Fibroblast of skin of right quadriceps (primary cell): ENCODE measurements at regions not wholly inside any gene's neighbourhood (a gene's known extent, or its start where the extent isn't known, plus 50 kb on each side); places are given as distances from the start of the nearest gene placed in this dataset.
"Not testable (repeated sequence)": the region's sequence is repeated elsewhere in the genome, so short reads cannot be mapped to it uniquely, and the experiment has no call there.

Source experiments
- DNase-seq: peaks from one replicate; pipeline ENCODE4 v3.0.0-alpha.2; 2013

GRCh38 chr5:97545886-97546535 lies 363.0 kb upstream of the RIOK2 start:
- peak; percentile 35 for DNase-seq

- no peak for DNase-seq
Measured at GRCh38 chr5:97547430-97547829, 364.4 kb upstream of the RIOK2 start.

DNA sequence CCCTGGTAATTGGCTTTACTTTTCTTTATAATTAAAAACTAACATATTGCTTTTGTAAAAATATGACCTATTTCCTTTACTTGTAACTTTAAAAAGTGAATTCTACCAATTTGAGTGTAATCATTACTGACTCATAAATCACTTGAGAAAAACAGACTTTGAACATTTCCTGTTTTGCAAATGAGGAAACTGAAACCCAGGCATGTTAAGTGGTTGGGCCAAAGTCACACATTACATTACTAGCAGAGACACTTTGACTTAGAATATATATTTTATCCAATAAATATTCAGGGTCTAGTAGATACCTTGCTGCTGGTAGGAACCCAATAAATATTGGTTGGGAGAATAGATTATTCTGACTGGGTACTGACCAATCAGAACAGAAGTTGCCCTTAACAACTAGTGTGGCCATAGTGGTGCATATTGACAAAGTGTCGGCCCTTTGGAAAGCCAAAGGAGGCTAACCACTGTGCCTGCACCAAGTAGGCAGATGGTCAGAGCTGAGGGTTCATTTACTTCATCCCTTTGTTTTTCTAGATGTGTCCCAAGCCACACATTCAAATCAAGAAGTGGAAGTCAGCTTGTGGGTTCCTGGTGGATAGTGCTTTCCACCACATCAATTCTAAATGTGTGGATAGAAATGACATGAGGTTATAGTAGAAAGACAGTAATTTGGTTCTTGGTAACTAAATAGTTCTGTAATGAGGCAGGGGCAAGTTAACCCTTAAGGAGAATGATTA lies 365.1 kb upstream of the RIOK2 start:
- DNase-seq: peak; percentile 34

- DNase-seq: no peak
Measured at GRCh38 chr5:97548739-97549080, 365.7 kb upstream of the RIOK2 start.

DNA sequence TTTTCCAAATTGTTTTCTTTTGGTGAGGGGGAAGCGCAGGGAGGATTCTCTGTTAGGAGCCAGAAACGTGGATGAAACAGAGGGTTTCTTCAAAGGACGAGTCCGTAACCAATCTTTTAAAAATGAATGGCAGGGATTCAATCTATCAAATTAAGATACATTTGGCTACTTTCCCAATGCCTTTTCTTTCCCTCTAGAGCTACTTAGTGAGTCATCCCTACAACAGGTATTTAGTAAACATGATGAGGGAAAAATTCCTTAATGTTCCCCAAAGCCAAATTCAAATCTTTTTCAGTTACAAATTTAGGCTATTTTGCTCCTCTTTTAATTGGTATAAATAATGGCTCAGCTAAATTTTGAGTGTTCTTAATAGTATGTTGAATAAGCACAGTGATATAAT lies 366.4 kb upstream of the RIOK2 start:
- DNase-seq: no peak

- DNase-seq: peak; percentile 70
Measured at GRCh38 chr5:97550164-97550563, 367.1 kb upstream of the RIOK2 start.

DNA sequence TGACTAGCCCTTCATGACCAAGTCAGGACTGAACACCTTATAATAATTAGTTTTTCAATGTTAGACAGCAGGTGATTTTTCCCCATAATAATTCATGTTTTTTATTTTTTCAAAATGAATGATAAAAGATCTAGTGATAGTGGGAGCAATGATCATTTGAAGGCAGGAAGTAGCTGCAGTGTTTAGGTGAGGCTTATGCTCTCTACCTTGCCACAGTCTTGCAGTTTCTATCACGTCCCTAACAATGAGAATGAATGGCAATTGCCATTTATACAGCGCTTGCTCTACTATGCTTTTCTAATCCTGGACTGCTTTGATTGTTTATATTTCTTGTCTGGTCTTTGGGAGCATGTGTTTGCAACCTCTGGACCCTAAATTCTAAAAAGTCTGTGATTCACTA lies 367.8 kb upstream of the RIOK2 start:
- DNase-seq: no peak

- DNase-seq: peak; percentile 70
Measured at GRCh38 chr5:97553604-97554452, 370.8 kb upstream of the RIOK2 start.

GRCh38 chr5:97554977-97555643 lies 372.1 kb upstream of the RIOK2 start:
- DNase-seq: peak; percentile 77

- no peak for DNase-seq
Measured at GRCh38 chr5:97555644-97555981, 372.6 kb upstream of the RIOK2 start.

DNA sequence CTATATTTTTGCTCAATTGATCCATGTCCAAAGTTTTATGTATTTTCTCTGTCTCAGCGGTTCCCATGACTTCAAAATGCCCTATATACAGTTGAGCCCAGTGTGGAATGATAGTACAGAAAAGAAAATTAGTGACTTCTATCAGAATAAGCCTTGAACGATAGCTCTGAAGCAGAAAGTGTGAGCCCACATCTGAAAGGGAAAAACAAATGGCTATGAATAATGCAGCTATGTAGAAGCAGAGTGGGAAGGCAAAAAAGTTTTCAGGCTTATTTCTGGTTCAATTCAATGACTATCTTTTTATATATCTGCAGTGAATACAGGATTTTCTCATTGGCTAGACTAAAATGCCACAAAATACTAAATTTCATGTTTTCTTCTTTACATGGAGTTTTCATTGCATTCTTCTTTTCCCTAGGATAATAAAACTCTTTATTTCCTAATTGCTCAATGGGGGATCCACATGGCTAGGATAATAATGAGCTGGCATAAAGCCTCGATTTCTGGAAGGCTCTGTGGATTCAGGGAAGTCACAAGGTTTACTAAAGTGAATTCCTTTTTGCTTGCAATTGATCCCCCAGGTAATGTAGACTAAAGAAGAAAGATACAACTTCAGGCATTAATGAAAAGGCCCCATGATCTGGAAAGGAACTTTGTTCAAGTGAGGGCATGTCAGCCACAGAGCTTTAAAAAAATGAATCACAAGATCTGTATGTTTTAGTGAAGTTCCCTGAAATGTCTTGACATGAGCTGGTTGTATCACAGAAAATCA lies 377.0 kb upstream of the RIOK2 start:
- DNase-seq: peak; percentile 32

DNA sequence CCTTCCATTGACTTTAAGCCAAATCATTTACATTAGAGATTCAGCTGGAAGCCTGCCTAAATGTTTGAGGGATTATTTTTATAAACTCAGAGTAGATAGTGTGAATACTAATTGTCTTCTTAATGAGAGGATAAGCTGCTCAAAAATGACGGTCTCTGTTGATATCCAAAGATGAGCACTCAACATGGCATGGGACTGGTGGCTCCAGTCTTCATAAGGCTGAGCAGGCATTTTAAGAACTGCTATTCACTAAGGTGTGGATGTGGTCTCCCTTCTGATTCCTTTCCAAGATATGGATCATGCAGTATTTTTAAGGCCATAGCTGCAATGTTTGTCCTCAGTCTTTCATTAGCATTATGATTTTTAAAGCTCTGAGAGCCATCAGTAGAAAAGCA lies 377.5 kb upstream of the RIOK2 start:
- no peak for DNase-seq

GRCh38 chr5:97563050-97563657 lies 380.1 kb upstream of the RIOK2 start:
- DNase-seq: no peak

DNA sequence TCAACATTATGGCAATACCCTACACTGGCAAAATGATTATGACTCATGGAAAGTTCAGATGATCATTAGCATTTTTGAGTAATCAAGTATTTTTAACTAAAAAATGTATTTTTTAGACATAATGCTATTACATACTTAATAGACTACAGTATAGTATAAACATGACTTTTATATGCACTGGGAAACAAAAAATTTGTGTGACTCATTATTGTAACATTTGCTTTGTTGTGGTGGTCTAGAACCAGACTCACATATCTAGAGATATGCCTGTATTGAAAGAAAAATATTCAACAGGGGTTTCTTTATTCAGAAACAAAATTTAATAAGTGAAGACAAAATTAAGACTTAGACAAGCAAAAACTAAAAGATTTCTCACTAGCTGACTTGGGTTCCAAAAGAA lies 385.3 kb upstream of the RIOK2 start:
- DNase-seq: peak; percentile 25

GRCh38 chr5:97570242-97570641 lies 387.2 kb upstream of the RIOK2 start:
- no peak for DNase-seq

GRCh38 chr5:97575322-97575721 lies 392.3 kb upstream of the RIOK2 start:
- DNase-seq: no peak

DNA sequence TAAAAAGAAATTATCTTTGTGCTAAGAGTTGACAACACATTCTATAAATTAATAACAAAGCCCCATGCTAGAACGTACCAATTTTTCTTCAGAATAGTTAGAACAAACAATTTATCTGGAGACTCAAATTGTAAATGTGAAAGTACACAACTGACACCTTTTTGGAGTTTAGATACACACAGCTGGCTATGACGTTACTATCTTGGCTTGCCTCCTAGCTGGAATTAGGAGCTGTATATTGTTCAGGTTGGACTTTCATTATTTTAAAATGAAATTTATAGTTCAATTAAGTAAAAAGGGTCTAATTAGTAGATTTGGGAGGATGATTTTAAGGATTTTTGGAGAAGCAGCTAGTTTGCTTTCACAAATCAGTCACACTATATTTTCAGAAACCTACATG lies 393.9 kb upstream of the RIOK2 start:
- DNase-seq: no peak

- DNase-seq: not testable (repeated sequence)
Measured at GRCh38 chr5:97579977-97580376, 396.9 kb upstream of the RIOK2 start.

GRCh38 chr5:97580746-97581145 lies 397.7 kb upstream of the RIOK2 start:
- no peak for DNase-seq

DNA sequence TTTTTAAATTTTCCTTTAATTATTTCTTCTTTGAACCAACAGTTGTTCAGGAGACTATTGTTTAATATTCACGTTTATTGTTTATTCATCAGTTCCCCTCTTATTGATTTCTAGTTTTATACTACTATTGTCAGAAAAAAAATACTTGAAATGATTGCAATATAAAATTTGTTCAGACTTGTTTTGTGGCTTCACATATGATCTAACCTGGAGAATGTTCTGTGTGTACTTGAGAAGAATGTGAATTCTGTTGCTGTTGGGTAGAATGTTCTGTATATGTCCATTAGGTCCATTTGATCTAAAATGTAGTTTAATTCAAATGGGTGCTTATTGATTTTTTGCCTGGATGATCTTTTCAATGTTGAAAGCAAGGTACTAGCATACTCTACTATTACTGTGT lies 408.7 kb upstream of the RIOK2 start:
- DNase-seq: no peak

- no peak for DNase-seq
Measured at GRCh38 chr5:97600486-97600885, 417.4 kb upstream of the RIOK2 start.

GRCh38 chr5:97601651-97602050 lies 418.6 kb upstream of the RIOK2 start:
- DNase-seq: no peak
